H1 (cell line): ENCODE measurements at regions not wholly inside any gene's neighbourhood (a gene's known extent, or its start where the extent isn't known, plus 50 kb on each side); places are given as distances from the start of the nearest gene placed in this dataset.

Experiments
- ASH2L ChIP-seq: fragments of 200-600, 300-600 bp; sonication (generic); IDR thresholded peaks from one replicate; pipeline ENCODE4 v1.7.1; 2017; ENCODE audit warnings: low read length
- BACH1 ChIP-seq: IDR thresholded peaks from 2 replicates; pipeline ENCODE4 v1.6.1; 2012; ENCODE audit warnings: low read length, improper control_type of control experiment
- TAF1 ChIP-seq: IDR thresholded peaks from 2 replicates; pipeline ENCODE4 v1.6.1; 2011; ENCODE audit warnings: mild to moderate bottlenecking, low read depth, low read length
- TF ChIP-seq, protein P1 (sequence below): IDR thresholded peaks from 2 replicates; pipeline ENCODE4 v1.6.1; 2011; ENCODE audit warnings: low read depth, mild to moderate bottlenecking, low read length; ENCODE audit not compliant: insufficient read depth

DNA sequence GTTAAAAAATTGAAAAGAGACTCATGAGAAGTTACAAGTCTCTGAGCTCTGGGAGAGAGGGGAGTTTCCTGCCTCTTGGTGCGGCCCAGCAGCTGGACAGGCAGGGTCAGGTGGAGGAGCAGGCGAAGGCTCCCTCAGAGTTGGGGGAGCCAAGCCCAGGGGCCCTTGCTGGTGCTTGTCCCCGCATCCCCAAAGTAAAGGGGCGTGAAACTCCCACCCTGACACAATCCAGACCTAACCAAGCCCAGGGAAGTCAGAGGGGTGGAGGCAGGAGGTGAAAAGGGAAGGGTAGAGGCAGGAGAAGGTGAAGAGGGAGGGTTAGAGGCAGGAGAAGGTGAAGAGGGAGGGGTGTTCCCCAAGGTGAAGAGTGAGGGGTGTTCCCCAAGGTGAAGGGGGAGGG lies 322.8 kb downstream of the GLRX3 start (continued):
- TF ChIP-seq BACH1, result no peak
- no peak for TF ChIP-seq TAF1
- TF ChIP-seq ASH2L, result no peak
- TF ChIP-seq, protein P1, sequence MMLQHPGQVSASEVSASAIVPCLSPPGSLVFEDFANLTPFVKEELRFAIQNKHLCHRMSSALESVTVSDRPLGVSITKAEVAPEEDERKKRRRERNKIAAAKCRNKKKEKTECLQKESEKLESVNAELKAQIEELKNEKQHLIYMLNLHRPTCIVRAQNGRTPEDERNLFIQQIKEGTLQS, result no peak
- TF ChIP-seq, all 59 proteins: peak for 0
